ENCODE measurements at regions not wholly inside any gene's neighbourhood (a gene's known extent, or its start where the extent isn't known, plus 50 kb on each side); places are given as distances from the start of the nearest gene placed in this dataset.

DNA sequence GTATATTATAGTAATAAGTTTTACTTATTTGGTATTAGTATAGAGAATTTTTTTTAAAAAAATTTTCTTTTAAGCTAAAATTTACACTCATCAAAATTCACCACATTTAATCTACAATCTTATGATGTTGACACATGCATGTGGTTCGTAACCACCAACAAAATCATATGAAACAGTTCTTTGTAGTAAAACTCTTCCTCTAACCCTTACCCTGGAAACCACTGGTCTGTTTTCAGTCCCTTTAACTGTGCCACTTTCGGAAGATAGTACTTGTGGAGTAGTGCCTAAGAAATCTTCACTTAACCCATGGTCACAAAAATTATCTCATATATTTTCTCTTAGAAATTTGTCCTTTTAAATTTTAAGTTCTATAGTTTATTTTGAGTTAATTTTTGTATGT is 1498.8 kb downstream of the MAT2B start:
- TF ChIP-seq EZH2 (IDR thresholded peaks at IDR 0.05; ENCODE audit: borderline replicate concordance, low read length), result no peak
- TF ChIP-seq, protein P1, sequence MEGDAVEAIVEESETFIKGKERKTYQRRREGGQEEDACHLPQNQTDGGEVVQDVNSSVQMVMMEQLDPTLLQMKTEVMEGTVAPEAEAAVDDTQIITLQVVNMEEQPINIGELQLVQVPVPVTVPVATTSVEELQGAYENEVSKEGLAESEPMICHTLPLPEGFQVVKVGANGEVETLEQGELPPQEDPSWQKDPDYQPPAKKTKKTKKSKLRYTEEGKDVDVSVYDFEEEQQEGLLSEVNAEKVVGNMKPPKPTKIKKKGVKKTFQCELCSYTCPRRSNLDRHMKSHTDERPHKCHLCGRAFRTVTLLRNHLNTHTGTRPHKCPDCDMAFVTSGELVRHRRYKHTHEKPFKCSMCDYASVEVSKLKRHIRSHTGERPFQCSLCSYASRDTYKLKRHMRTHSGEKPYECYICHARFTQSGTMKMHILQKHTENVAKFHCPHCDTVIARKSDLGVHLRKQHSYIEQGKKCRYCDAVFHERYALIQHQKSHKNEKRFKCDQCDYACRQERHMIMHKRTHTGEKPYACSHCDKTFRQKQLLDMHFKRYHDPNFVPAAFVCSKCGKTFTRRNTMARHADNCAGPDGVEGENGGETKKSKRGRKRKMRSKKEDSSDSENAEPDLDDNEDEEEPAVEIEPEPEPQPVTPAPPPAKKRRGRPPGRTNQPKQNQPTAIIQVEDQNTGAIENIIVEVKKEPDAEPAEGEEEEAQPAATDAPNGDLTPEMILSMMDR (IDR thresholded peaks at IDR 0.05; ENCODE audit: low read length), result no peak
